Keratinocyte (primary cell): ENCODE measurements at regions not wholly inside any gene's neighbourhood (a gene's known extent, or its start where the extent isn't known, plus 50 kb on each side); places are given as distances from the start of the nearest gene placed in this dataset.
"Not testable (repeated sequence)": the region's sequence is repeated elsewhere in the genome, so short reads cannot be mapped to it uniquely, and the experiment has no call there.

Experiments used
- DNase-seq: peaks from one replicate; pipeline ENCODE4 v3.0.0-alpha.2; 2011; ENCODE audit warnings: low read depth, missing footprints, low spot score
- FAIRE-seq: peaks from 2 replicates; lab custom pipeline; 2011; peaks lifted over from hg19 to GRCh38; lab: Jason Lieb, UNC
- H2AFZ ChIP-seq: 2 replicates; pipeline ENCODE4 v1.6.0; 2012; ENCODE audit warnings: low read length, control low read depth, inconsistent platforms; ENCODE audit not compliant: control insufficient read depth
- H3K27ac ChIP-seq: 2 replicates; pipeline ENCODE4 v1.5.1; 2011; ENCODE audit warnings: low read length; ENCODE audit not compliant: control insufficient read depth, insufficient read depth
- H3K27me3 ChIP-seq: 3 replicates; pipeline ENCODE4 v1.6.0; 2011; ENCODE audit warnings: low read length; ENCODE audit not compliant: control insufficient read depth, insufficient read depth; ENCODE audit errors: extremely low read depth
- H3K36me3 ChIP-seq, 2 experiments: 2 replicates in 1 of 2; 3 replicates in 1 of 2; pipeline ENCODE4 v1.5.1; 2011; ENCODE audit warnings: low read length in 2 of 2, mild to moderate bottlenecking in 1 of 2; ENCODE audit not compliant: control insufficient read depth in 2 of 2, insufficient read depth in 2 of 2; ENCODE audit errors: extremely low read depth in 1 of 2
- H3K4me1 ChIP-seq: 3 replicates; pipeline ENCODE4 v1.5.1; 2011; ENCODE audit warnings: low read length; ENCODE audit not compliant: control insufficient read depth, insufficient read depth; ENCODE audit errors: extremely low read depth
- H3K4me2 ChIP-seq: 3 replicates; pipeline ENCODE4 v1.6.0; 2011; ENCODE audit warnings: low read depth, low read length; ENCODE audit not compliant: control insufficient read depth, insufficient read depth; ENCODE audit errors: extremely low read depth
- H3K4me3 ChIP-seq, 3 experiments: fragments of 200-600 bp in 1 of 3; sonication (generic) in 1 of 3; 2 replicates in 2 of 3; 3 replicates in 1 of 3; pipeline ENCODE4 v1.5.1; 2011 to 2016; ENCODE audit warnings: low read length in 3 of 3, mild to moderate bottlenecking in 3 of 3, control low read depth in 2 of 3, inconsistent platforms in 1 of 3, low read depth in 1 of 3, mixed read lengths in 1 of 3, mixed run types in 1 of 3, moderate library complexity in 1 of 3; ENCODE audit not compliant: control insufficient read depth in 2 of 3, insufficient read depth in 2 of 3; ENCODE audit errors: extremely low read depth in 1 of 3
- H3K79me2 ChIP-seq: 2 replicates; pipeline ENCODE4 v1.6.0; 2012; ENCODE audit warnings: low read length; ENCODE audit not compliant: control insufficient read depth, insufficient read depth
- H3K9ac ChIP-seq: 3 replicates; pipeline ENCODE4 v1.6.0; 2011; ENCODE audit warnings: low read length; ENCODE audit not compliant: control insufficient read depth, insufficient read depth; ENCODE audit errors: extremely low read depth
- H3K9me1 ChIP-seq: 3 replicates; pipeline ENCODE4 v1.6.0; 2011; ENCODE audit warnings: low read length; ENCODE audit not compliant: control insufficient read depth, insufficient read depth; ENCODE audit errors: extremely low read depth
- H3K9me3 ChIP-seq: 2 replicates; pipeline ENCODE4 v1.5.1; 2012; ENCODE audit warnings: low read depth, low read length; ENCODE audit not compliant: control insufficient read depth
- H4K20me1 ChIP-seq: 3 replicates; pipeline ENCODE4 v1.6.0; 2011; ENCODE audit warnings: low read length; ENCODE audit not compliant: control insufficient read depth, insufficient read depth; ENCODE audit errors: extremely low read depth
- CTCF ChIP-seq, 3 experiments: IDR thresholded peaks in 1 of 3; conservative IDR thresholded peaks in 1 of 3; optimal IDR thresholded peaks in 1 of 3; 2 replicates in 2 of 3; 3 replicates in 1 of 3; pipeline versions ENCODE3 to v1.5.1; 2011; ENCODE audit warnings: low read length in 3 of 3, mild to moderate bottlenecking in 3 of 3, moderate library complexity in 2 of 3, control low read depth in 1 of 3, inconsistent platforms in 1 of 3; ENCODE audit not compliant: insufficient read depth in 2 of 3; ENCODE audit errors: extremely low read depth in 1 of 3
- EZH2 ChIP-seq: IDR thresholded peaks from one replicate; pipeline ENCODE4 v1.6.1; 2012; ENCODE audit warnings: inconsistent platforms, mild to moderate bottlenecking, low read length, moderate library complexity
- dilution Hi-C: fragments of 300-500 bp; cut with MboI; formaldehyde crosslinking; loops from one replicate; pipeline ENCODE4 v1.7.0; 2020; ENCODE audit warnings: low sequenced_read_pairs; ENCODE audit not compliant: extremely low pct_ligation_motif_present

GRCh38 chr16:60137891-60138290 is 1403.8 kb upstream of the GOT2 start:
- H3K9me1 ChIP-seq: no peaks in the 10 kb centered on the region
- no peak for DNase-seq
- H3K4me1 ChIP-seq: no peaks in the 10 kb centered on the region
- dilution Hi-C loops: no loop called here
- H2AFZ ChIP-seq: no peak overlapping the region
- FAIRE-seq: no peak
- no peaks in the 10 kb centered on the region for H3K9me3 ChIP-seq
- H3K27ac ChIP-seq: no peak overlapping the region
- no peak overlapping the region for H3K4me2 ChIP-seq
- no peaks in the 10 kb centered on the region for H3K27me3 ChIP-seq
- no peak overlapping the region for H3K9ac ChIP-seq
- TF ChIP-seq EZH2: no peak
- TF ChIP-seq CTCF (optimal IDR thresholded peaks at IDR 0.05 in 1 of 3, IDR thresholded peaks at IDR 0.05 in 1 of 3, conservative IDR thresholded peaks at IDR 0.05 in 1 of 3; ENCODE audit: extremely low read depth in 1 of 3, insufficient read depth in 2 of 3, low read length in 3 of 3): no peak
- no peaks in the 10 kb centered on the region for H3K36me3 ChIP-seq
- H4K20me1 ChIP-seq: no peaks in the 10 kb centered on the region
- no peak overlapping the region for H3K4me3 ChIP-seq
- H3K79me2 ChIP-seq: no peaks in the 10 kb centered on the region

- no peak overlapping the region for H3K27ac ChIP-seq
- no peaks in the 10 kb centered on the region for H3K9me3 ChIP-seq
- FAIRE-seq (no peak), DNase-seq (no peak)
- no peaks in the 10 kb centered on the region for H3K4me1 ChIP-seq
- TF ChIP-seq EZH2 (no peak), CTCF (optimal IDR thresholded peaks at IDR 0.05 in 1 of 3, IDR thresholded peaks at IDR 0.05 in 1 of 3, conservative IDR thresholded peaks at IDR 0.05 in 1 of 3; ENCODE audit: extremely low read depth in 1 of 3, insufficient read depth in 2 of 3, low read length in 3 of 3) (no peak)
- H3K4me3 ChIP-seq: no peak overlapping the region
- H3K9ac ChIP-seq: no peak overlapping the region
- H3K79me2 ChIP-seq: no peaks in the 10 kb centered on the region
- H3K27me3 ChIP-seq: no peaks in the 10 kb centered on the region
- H4K20me1 ChIP-seq: no peaks in the 10 kb centered on the region
- H3K4me2 ChIP-seq: no peak overlapping the region
- H2AFZ ChIP-seq: no peak overlapping the region
- dilution Hi-C loops: no loop called here
- H3K9me1 ChIP-seq: no peaks in the 10 kb centered on the region
- no peaks in the 10 kb centered on the region for H3K36me3 ChIP-seq
Measured at GRCh38 chr16:60127196-60127595, 1393.1 kb upstream of the GOT2 start.

- H3K27me3 ChIP-seq, H3K4me2 ChIP-seq, H2AFZ ChIP-seq, FAIRE-seq, H3K4me1 ChIP-seq, H4K20me1 ChIP-seq, H3K27ac ChIP-seq, H3K79me2 ChIP-seq, H3K9me1 ChIP-seq, H3K9me3 ChIP-seq, dilution Hi-C loops, DNase-seq, H3K9ac ChIP-seq, H3K4me3 ChIP-seq, H3K36me3 ChIP-seq: not testable (repeated sequence)
Measured at GRCh38 chr16:60126115-60126514, 1392.0 kb upstream of the GOT2 start.
